Liver (tissue), 8 donors: ENCODE measurements at regions not wholly inside any gene's neighbourhood (a gene's known extent, or its start where the extent isn't known, plus 50 kb on each side); places are given as distances from the start of the nearest gene placed in this dataset.

ENCODE experiments used
- DNase-seq: peaks from one replicate; pipeline ENCODE4 v3.0.0-alpha.2; 2017; ENCODE audit warnings: low spot score
- H3K27ac ChIP-seq, 2 donors: one replicate each; pipeline ENCODE4 v1.7.0; 2013; ENCODE audit warnings: inconsistent platforms in 2 of 2, low read length in 2 of 2, control low read depth in 1 of 2, low read depth in 1 of 2, mild to moderate bottlenecking in 1 of 2
- H3K27me3 ChIP-seq, 4 donors: one replicate each; pipeline versions ENCODE4 v1.6.1 to v1.7.0; 2013; ENCODE audit warnings: low read length in 3 of 4, inconsistent platforms in 1 of 4, mild to moderate bottlenecking in 1 of 4, moderate library complexity in 1 of 4; ENCODE audit not compliant: control insufficient read depth in 4 of 4, insufficient read depth in 4 of 4
- H3K36me3 ChIP-seq, 4 donors: one replicate each; pipeline versions ENCODE4 v1.6.1 to v1.7.0; 2013; ENCODE audit warnings: low read length in 3 of 4, mild to moderate bottlenecking in 3 of 4, low read depth in 1 of 4, moderate library complexity in 1 of 4; ENCODE audit not compliant: control insufficient read depth in 4 of 4, insufficient read depth in 3 of 4
- H3K4me1 ChIP-seq, 4 donors: one replicate each; pipeline versions ENCODE4 v1.6.1 to v1.7.0; 2013; ENCODE audit warnings: low read length in 3 of 4, mild to moderate bottlenecking in 3 of 4, moderate library complexity in 1 of 4; ENCODE audit not compliant: control insufficient read depth in 4 of 4, insufficient read depth in 4 of 4
- H3K4me3 ChIP-seq, 3 donors: one replicate each; pipeline versions ENCODE4 v1.6.1 to v1.7.0; 2013; ENCODE audit warnings: low read length in 3 of 3, control low read depth in 1 of 3, low read depth in 1 of 3, mild to moderate bottlenecking in 1 of 3
- H3K9ac ChIP-seq, 2 donors: one replicate each; pipeline ENCODE4 v1.7.0; 2013; ENCODE audit warnings: low read length in 2 of 2, mild to moderate bottlenecking in 2 of 2, moderate library complexity in 2 of 2, control low read depth in 1 of 2, low read depth in 1 of 2
- H3K9me3 ChIP-seq, 4 donors: one replicate each; pipeline versions ENCODE4 v1.6.1 to v1.7.0; 2013; ENCODE audit warnings: low read length in 3 of 4; ENCODE audit not compliant: control insufficient read depth in 4 of 4
- ATF3 ChIP-seq: IDR thresholded peaks from 2 replicates; pipeline ENCODE4 v1.6.1; 2016; ENCODE audit warnings: antibody characterized with exemption
- EGR1 ChIP-seq, 2 donors: IDR thresholded peaks; 2 replicates each; pipeline ENCODE4 v1.6.1; 2016 to 2018; ENCODE audit warnings: antibody characterized with exemption in 2 of 2, low read depth in 2 of 2
- GABPA ChIP-seq, 2 donors: IDR thresholded peaks in 1 of 2; conservative IDR thresholded peaks in 1 of 2; 2 replicates each; pipeline ENCODE4 v1.6.1; 2016; ENCODE audit warnings: antibody characterized with exemption in 2 of 2, mild to moderate bottlenecking in 1 of 2, moderate library complexity in 1 of 2
- HNF4A ChIP-seq, 2 donors: conservative IDR thresholded peaks; 2 replicates each; pipeline ENCODE4 v1.6.1; 2016; ENCODE audit warnings: antibody characterized with exemption in 2 of 2, mild to moderate bottlenecking in 2 of 2
- HNF4G ChIP-seq: IDR thresholded peaks from 2 replicates; pipeline ENCODE4 v1.6.1; 2016; ENCODE audit warnings: antibody characterized with exemption
- JUND ChIP-seq, 2 donors: IDR thresholded peaks; 2 replicates each; pipeline ENCODE4 v1.6.1; 2016; ENCODE audit warnings: antibody characterized with exemption in 2 of 2
- NR2F2 ChIP-seq: IDR thresholded peaks from 2 replicates; pipeline ENCODE4 v1.6.1; 2016; ENCODE audit warnings: antibody characterized with exemption
- RAD21 ChIP-seq, 2 donors: IDR thresholded peaks; 2 replicates each; pipeline ENCODE4 v1.6.1; 2016; ENCODE audit warnings: antibody characterized with exemption in 2 of 2, mild to moderate bottlenecking in 2 of 2
- SP1 ChIP-seq: IDR thresholded peaks from 2 replicates; pipeline ENCODE4 v1.6.1; 2018; ENCODE audit warnings: antibody characterized with exemption, mild to moderate bottlenecking
- TAF1 ChIP-seq: conservative IDR thresholded peaks from 2 replicates; pipeline ENCODE4 v1.6.1; 2016; ENCODE audit warnings: antibody characterized with exemption, mild to moderate bottlenecking
- YY1 ChIP-seq: IDR thresholded peaks from 2 replicates; pipeline ENCODE4 v1.6.1; 2016; ENCODE audit warnings: antibody characterized with exemption, mild to moderate bottlenecking
- ZBTB33 ChIP-seq: IDR thresholded peaks from 2 replicates; pipeline ENCODE4 v1.6.1; 2016; ENCODE audit warnings: antibody characterized with exemption
- WGBS: extraction: QIAGEN DNeasy Blood & Tissue Kit; methylation state at CpG from one replicate; pipeline ENCODE4 v1.1.7; 2013; 5-methylcytosine and 5-hydroxymethylcytosine counted together
- TF ChIP-seq, protein P1 (sequence below): fragments of 150-350 bp; IDR thresholded peaks from 2 replicates; pipeline ENCODE4 v1.5.1; 2017; ENCODE audit warnings: improper control_type of control experiment, low read depth, low read length; ENCODE audit not compliant: missing input control
- TF ChIP-seq, protein P2 (sequence below): IDR thresholded peaks from 2 replicates; pipeline ENCODE4 v1.6.1; 2016; ENCODE audit warnings: antibody characterized with exemption
- TF ChIP-seq, protein P3 (sequence below): IDR thresholded peaks from 2 replicates; pipeline ENCODE4 v1.6.1; 2016; ENCODE audit warnings: antibody characterized with exemption, mild to moderate bottlenecking
- donor health status: healthy.
- donor health status: healthy.
- donor health status: healthy.
- donor health status: healthy.
- donor health status: healthy.

DNA sequence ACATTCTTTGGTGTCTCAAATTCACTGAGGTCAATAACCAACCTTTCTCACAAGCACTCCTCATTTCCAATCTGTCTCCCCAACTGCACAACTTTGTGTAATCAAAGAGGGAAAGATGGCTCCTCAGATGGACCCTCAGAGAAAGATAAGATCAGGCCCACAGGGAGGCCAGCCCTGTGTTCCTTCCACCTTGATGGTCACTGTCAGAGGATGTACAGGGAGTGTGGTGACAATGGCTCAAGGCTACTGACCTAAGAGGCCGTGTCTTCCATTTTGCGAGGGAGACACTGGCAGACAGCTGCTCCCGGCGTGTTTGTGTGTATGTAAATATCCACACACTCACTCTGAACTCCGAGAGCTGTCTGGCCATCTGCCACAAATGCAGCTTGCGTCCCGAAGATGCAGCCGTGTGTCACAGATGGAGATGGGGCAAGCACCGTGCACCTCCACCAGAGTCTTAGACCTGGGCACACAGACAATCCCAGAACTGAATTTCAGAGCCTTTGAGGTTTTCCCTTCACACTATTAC is 712.1 kb upstream of the NRP1 start:
- H3K27me3 ChIP-seq, result no peaks in the 10 kb centered on the region
- H3K36me3 ChIP-seq, result no peaks in the 10 kb centered on the region
- no peak for DNase-seq
- no peak for TF ChIP-seq RAD21 (IDR thresholded peaks at IDR 0.05)
- H3K9me3 ChIP-seq, result no peaks in the 10 kb centered on the region
- WGBS, result 88% methylated on average over 9 of the region's 9 CpGs
- no peaks in the 10 kb centered on the region for H3K4me1 ChIP-seq
- no peak overlapping the region for H3K4me3 ChIP-seq
- H3K27ac ChIP-seq, result no peak overlapping the region
- no peak overlapping the region for H3K9ac ChIP-seq

DNA sequence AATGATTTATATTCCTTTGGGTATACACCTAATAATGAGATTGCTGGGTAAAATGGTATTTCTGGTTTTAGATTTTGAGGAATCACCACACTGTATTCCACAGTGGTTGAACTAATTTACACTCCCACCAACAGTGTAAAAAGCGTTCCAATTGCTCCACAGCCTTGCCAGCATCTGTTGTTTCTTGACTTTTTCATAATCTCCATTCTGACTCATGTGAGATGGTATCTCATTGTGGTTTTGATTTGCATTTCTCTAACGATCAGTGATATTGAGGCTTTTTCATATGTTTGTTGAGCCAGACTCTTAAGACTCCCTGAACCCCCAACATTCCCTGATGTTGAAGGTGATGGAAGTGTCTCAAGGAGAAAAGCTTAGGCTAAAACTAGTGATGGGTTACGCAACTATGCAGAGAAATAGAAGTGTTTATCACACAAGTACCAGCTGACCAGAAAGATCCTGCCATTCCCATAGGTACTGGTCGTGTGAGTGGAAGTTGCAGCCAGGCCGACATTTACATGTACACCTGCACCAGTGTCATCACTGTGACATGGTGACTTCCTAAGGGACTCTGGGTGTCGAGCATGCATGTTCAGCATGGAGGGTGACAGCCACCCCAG is 711.2 kb upstream of the NRP1 start:
- no peak overlapping the region for H3K4me3 ChIP-seq
- no peak for DNase-seq
- TF ChIP-seq, protein P1, sequence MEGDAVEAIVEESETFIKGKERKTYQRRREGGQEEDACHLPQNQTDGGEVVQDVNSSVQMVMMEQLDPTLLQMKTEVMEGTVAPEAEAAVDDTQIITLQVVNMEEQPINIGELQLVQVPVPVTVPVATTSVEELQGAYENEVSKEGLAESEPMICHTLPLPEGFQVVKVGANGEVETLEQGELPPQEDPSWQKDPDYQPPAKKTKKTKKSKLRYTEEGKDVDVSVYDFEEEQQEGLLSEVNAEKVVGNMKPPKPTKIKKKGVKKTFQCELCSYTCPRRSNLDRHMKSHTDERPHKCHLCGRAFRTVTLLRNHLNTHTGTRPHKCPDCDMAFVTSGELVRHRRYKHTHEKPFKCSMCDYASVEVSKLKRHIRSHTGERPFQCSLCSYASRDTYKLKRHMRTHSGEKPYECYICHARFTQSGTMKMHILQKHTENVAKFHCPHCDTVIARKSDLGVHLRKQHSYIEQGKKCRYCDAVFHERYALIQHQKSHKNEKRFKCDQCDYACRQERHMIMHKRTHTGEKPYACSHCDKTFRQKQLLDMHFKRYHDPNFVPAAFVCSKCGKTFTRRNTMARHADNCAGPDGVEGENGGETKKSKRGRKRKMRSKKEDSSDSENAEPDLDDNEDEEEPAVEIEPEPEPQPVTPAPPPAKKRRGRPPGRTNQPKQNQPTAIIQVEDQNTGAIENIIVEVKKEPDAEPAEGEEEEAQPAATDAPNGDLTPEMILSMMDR, result no peak
- TF ChIP-seq GABPA (IDR thresholded peaks at IDR 0.05 in 1 of 2, conservative IDR thresholded peaks at IDR 0.05 in 1 of 2) (no peak), NR2F2 (no peak), SP1 (no peak), ZBTB33 (no peak), RAD21 (IDR thresholded peaks at IDR 0.05) (no peak), EGR1 (IDR thresholded peaks at IDR 0.05; ENCODE audit: low read depth in 2 of 2) (no peak), TAF1 (no peak), HNF4A (conservative IDR thresholded peaks at IDR 0.05) (no peak), YY1 (no peak)
- WGBS, result 87% methylated on average over 6 of the region's 6 CpGs
- no peaks in the 10 kb centered on the region for H3K4me1 ChIP-seq
- H3K36me3 ChIP-seq, result no peaks in the 10 kb centered on the region
- no peak overlapping the region for H3K9ac ChIP-seq
- no peaks in the 10 kb centered on the region for H3K9me3 ChIP-seq
- H3K27me3 ChIP-seq, result no peaks in the 10 kb centered on the region
- no peak overlapping the region for H3K27ac ChIP-seq

GRCh38 chr10:34041871-34042270 is 707.4 kb upstream of the NRP1 start:
- DNase-seq, result no peak
- H3K4me3 ChIP-seq, result no peak overlapping the region
- no peaks in the 10 kb centered on the region for H3K27me3 ChIP-seq
- WGBS, result 98% methylated on average over 4 of the region's 4 CpGs
- no peaks in the 10 kb centered on the region for H3K9me3 ChIP-seq
- no peaks in the 10 kb centered on the region for H3K4me1 ChIP-seq
- H3K9ac ChIP-seq, result no peak overlapping the region
- H3K36me3 ChIP-seq, result no peaks in the 10 kb centered on the region
- H3K27ac ChIP-seq, result no peak overlapping the region
- TF ChIP-seq ATF3 (no peak), SP1 (no peak), HNF4G (no peak), JUND (IDR thresholded peaks at IDR 0.05) (no peak)
- TF ChIP-seq, protein P2, sequence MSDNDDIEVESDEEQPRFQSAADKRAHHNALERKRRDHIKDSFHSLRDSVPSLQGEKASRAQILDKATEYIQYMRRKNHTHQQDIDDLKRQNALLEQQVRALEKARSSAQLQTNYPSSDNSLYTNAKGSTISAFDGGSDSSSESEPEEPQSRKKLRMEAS, result no peak
- TF ChIP-seq, protein P3, sequence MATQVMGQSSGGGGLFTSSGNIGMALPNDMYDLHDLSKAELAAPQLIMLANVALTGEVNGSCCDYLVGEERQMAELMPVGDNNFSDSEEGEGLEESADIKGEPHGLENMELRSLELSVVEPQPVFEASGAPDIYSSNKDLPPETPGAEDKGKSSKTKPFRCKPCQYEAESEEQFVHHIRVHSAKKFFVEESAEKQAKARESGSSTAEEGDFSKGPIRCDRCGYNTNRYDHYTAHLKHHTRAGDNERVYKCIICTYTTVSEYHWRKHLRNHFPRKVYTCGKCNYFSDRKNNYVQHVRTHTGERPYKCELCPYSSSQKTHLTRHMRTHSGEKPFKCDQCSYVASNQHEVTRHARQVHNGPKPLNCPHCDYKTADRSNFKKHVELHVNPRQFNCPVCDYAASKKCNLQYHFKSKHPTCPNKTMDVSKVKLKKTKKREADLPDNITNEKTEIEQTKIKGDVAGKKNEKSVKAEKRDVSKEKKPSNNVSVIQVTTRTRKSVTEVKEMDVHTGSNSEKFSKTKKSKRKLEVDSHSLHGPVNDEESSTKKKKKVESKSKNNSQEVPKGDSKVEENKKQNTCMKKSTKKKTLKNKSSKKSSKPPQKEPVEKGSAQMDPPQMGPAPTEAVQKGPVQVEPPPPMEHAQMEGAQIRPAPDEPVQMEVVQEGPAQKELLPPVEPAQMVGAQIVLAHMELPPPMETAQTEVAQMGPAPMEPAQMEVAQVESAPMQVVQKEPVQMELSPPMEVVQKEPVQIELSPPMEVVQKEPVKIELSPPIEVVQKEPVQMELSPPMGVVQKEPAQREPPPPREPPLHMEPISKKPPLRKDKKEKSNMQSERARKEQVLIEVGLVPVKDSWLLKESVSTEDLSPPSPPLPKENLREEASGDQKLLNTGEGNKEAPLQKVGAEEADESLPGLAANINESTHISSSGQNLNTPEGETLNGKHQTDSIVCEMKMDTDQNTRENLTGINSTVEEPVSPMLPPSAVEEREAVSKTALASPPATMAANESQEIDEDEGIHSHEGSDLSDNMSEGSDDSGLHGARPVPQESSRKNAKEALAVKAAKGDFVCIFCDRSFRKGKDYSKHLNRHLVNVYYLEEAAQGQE, result no peak
